K562 (cell line): ENCODE measurements at regions not wholly inside any gene's neighbourhood (a gene's known extent, or its start where the extent isn't known, plus 50 kb on each side); places are given as distances from the start of the nearest gene placed in this dataset.

ENCODE experiments used
- ATAC-seq: fragments of 200-7000 bp; cut with Tn5 transposase; 3 replicates; pipeline ENCODE4 v1.9.1; 2020; ENCODE audit warnings: moderate library complexity
- BruUV-seq: library from RNA; stranded (reverse); fragments of 400-500 nt; replicated peaks from 2 replicates; lab custom pipeline; 2021; lab: Mats Ljungman, UMichigan
- CTCF ChIA-PET: fragments of 300-600 bp; formaldehyde crosslinking; extraction: SDS; loops from one replicate; lab custom pipeline; 2021; ENCODE audit warnings: low intra/inter-chr PET ratio; lab: Yijun Ruan, JAX
- POLR2A ChIA-PET: fragments of 300-600, 350-650 bp; sonication (Branson Sonifier 250); formaldehyde crosslinking; extraction: SDS; loops from one replicate; lab custom pipeline; 2021; ENCODE audit warnings: antibody characterized with exemption, inconsistent platforms; lab: Yijun Ruan, JAX
- DNase-seq, 4 experiments: peaks; one replicate each; pipeline versions ENCODE4 v3.0.0 to v3.0.0-alpha.2; 2011 to 2018; ENCODE audit warnings: low spot score in 3 of 4, mixed read lengths in 3 of 4; ENCODE audit errors: extremely low read depth in 1 of 4
- FAIRE-seq: peaks from 2 replicates; lab custom pipeline; 2011; peaks lifted over from hg19 to GRCh38; lab: Jason Lieb, UNC
- H2AFZ ChIP-seq: 2 replicates; pipeline ENCODE4 v1.6.0; 2011; ENCODE audit warnings: low read depth, low read length, control low read depth, inconsistent platforms
- H3K27ac ChIP-seq: fragments of 200-600 bp; 3 replicates; pipeline ENCODE4 v1.8.0; 2011; ENCODE audit warnings: low read depth, mild to moderate bottlenecking, control low read depth, inconsistent platforms, low read length, moderate library complexity, mixed read lengths; ENCODE audit errors: extremely low read depth
- H3K27me3 ChIP-seq, 2 experiments: fragments of 300-600 bp in 1 of 2; 2 replicates in 1 of 2; 3 replicates in 1 of 2; pipeline versions ENCODE4 v1.6.0 to v1.8.0; 2011; ENCODE audit warnings: inconsistent platforms in 2 of 2, low read length in 2 of 2, mild to moderate bottlenecking in 1 of 2, mixed read lengths in 1 of 2, moderate library complexity in 1 of 2; ENCODE audit not compliant: control insufficient read depth in 2 of 2, insufficient read depth in 2 of 2
- H3K36me3 ChIP-seq: fragments of 300-600 bp; 3 replicates; pipeline ENCODE4 v1.8.0; 2011; ENCODE audit warnings: mild to moderate bottlenecking, low read length, inconsistent platforms; ENCODE audit not compliant: control insufficient read depth, insufficient read depth
- H3K4me1 ChIP-seq, 2 experiments: fragments of 200-600 bp in 1 of 2; replicated peaks in 1 of 2; 2 replicates in 1 of 2; 3 replicates in 1 of 2; pipeline versions ENCODE4 v1.5.1 to v1.8.0; 2011; ENCODE audit warnings: inconsistent platforms in 2 of 2, low read length in 2 of 2, mild to moderate bottlenecking in 1 of 2, mixed read lengths in 1 of 2, moderate library complexity in 1 of 2; ENCODE audit not compliant: control insufficient read depth in 2 of 2, insufficient read depth in 2 of 2
- H3K4me2 ChIP-seq: 2 replicates; pipeline ENCODE4 v1.6.1; 2011; ENCODE audit warnings: low read length, control low read depth, inconsistent platforms, mixed read lengths; ENCODE audit not compliant: insufficient read depth
- H3K4me3 ChIP-seq: fragments of 200-600 bp; sonication (generic), shearing (Covaris generic); 2 replicates; pipeline ENCODE4 v1.5.1; 2016; ENCODE audit warnings: control low read depth, inconsistent platforms
- H3K79me2 ChIP-seq: fragments of 200-600 bp; 3 replicates; pipeline ENCODE4 v1.8.0; 2011; ENCODE audit warnings: low read length, inconsistent platforms; ENCODE audit not compliant: control insufficient read depth, insufficient read depth
- H3K9ac ChIP-seq, 2 experiments: 2 replicates each; pipeline versions ENCODE4 v1.6.0 to v1.6.1; 2011; ENCODE audit warnings: low read depth in 2 of 2, low read length in 2 of 2, control low read depth in 1 of 2, inconsistent platforms in 1 of 2, mild to moderate bottlenecking in 1 of 2, mixed read lengths in 1 of 2; ENCODE audit not compliant: insufficient read depth in 1 of 2
- H3K9me1 ChIP-seq: one replicate; pipeline ENCODE4 v1.6.0; 2011; ENCODE audit warnings: inconsistent platforms, mild to moderate bottlenecking, low read length, moderate library complexity; ENCODE audit not compliant: control insufficient read depth, insufficient read depth
- H3K9me3 ChIP-seq: replicated peaks from 2 replicates; pipeline ENCODE4 v1.5.1; 2011; ENCODE audit warnings: low read depth, low read length, inconsistent platforms; ENCODE audit not compliant: control insufficient read depth, insufficient read depth
- H4K20me1 ChIP-seq: replicated peaks from 2 replicates; pipeline ENCODE4 v1.6.1; 2011; ENCODE audit warnings: low read length, inconsistent platforms, mixed read lengths; ENCODE audit not compliant: control insufficient read depth, insufficient read depth
- ARHGAP35 ChIP-seq: fragments of 450-650 bp; IDR thresholded peaks from 2 replicates; pipeline ENCODE4 v1.6.1; 2018; ENCODE audit not compliant: partially characterized antibody
- BRCA1 ChIP-seq, 2 experiments: fragments of 450-650 bp in 1 of 2; sonication (generic) in 1 of 2; formaldehyde crosslinking in 1 of 2; IDR thresholded peaks; 2 replicates each; pipeline versions ENCODE4 v1.5.0 to v1.6.1; 2017 to 2020; ENCODE audit warnings: mild to moderate bottlenecking in 1 of 2, missing genetic modification reagents in 1 of 2
- ZNF239 ChIP-seq: fragments of 250-450 bp; sonication (Bioruptor Pico); IDR thresholded peaks from 2 replicates; pipeline ENCODE4 v1.4.0; 2020; ENCODE audit warnings: mild to moderate bottlenecking
- ZNF589 ChIP-seq: fragments of 200-800 bp; sonication (Bioruptor generic); IDR thresholded peaks from 2 replicates; pipeline ENCODE4 v1.6.1; 2016; ENCODE audit warnings: low read depth, missing genetic modification characterization, missing compliant biosample characterization
- WGBS: fragments of 100-300 bp; shearing (Covaris generic); methylation state at CpG from one replicate; pipeline ENCODE4 v1.1.6; 2016; ENCODE audit warnings: low coverage, mixed read lengths; ENCODE audit not compliant: insufficient coverage; ENCODE audit errors: missing lambda C conversion rate; 5-methylcytosine and 5-hydroxymethylcytosine counted together
- in situ Hi-C: fragments of 300-500 bp; cut with MboI; formaldehyde crosslinking; loops from 4 replicates; pipeline ENCODE4 v1.15.0; 2018; ENCODE audit warnings: inconsistent platforms, mixed read lengths
- intact Hi-C: fragments of 100-400 bp; cut with micrococcal nuclease; formaldehyde crosslinking; loops from 2 replicates; pipeline ENCODE4 v1.14.2; 2022
- TF ChIP-seq, protein P1 (sequence below): fragments of 450-650 bp; formaldehyde crosslinking; IDR thresholded peaks from 2 replicates; pipeline ENCODE4 v1.4.0; 2020; ENCODE audit warnings: mild to moderate bottlenecking

- TF ChIP-seq BRCA1 (IDR thresholded peaks at IDR 0.05): no peak
- TF ChIP-seq BRCA1 (CRISPR knock-in tag; IDR thresholded peaks at IDR 0.05): no peak
- TF ChIP-seq, all 486 proteins: peak for 0
Measured at GRCh38 chr10:114708084-114708483, 50.0 kb upstream of the ABLIM1 start (continued).

GRCh38 chr10:114708717-114709335, 50.8 kb upstream of the ABLIM1 start:
- no peaks in the 10 kb centered on the region for H3K79me2 ChIP-seq
- TF ChIP-seq ZNF589 (CRISPR knock-in tag): no peak
- TF ChIP-seq, protein P1, sequence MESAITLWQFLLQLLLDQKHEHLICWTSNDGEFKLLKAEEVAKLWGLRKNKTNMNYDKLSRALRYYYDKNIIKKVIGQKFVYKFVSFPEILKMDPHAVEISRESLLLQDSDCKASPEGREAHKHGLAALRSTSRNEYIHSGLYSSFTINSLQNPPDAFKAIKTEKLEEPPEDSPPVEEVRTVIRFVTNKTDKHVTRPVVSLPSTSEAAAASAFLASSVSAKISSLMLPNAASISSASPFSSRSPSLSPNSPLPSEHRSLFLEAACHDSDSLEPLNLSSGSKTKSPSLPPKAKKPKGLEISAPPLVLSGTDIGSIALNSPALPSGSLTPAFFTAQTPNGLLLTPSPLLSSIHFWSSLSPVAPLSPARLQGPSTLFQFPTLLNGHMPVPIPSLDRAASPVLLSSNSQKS (CRISPR knock-in tag): no peak
- TF ChIP-seq ARHGAP35: no peak
- TF ChIP-seq ZNF239 (CRISPR knock-in tag): no peak
- 2% methylated on average over 5 of the region's 5 CpGs for WGBS
- no peak overlapping the region for H3K4me3 ChIP-seq
- intact Hi-C loops: no loop called here
- H3K4me2 ChIP-seq: no peak overlapping the region
- ATAC-seq (no peak), DNase-seq (no peak), FAIRE-seq (no peak)
- no peaks in the 10 kb centered on the region for H3K4me1 ChIP-seq
- ChIA-PET POLR2A (no interaction called here), CTCF (no interaction called here)
- H2AFZ ChIP-seq: no peak overlapping the region
- no peak overlapping the region for H3K9ac ChIP-seq
- H4K20me1 ChIP-seq: no peaks in the 10 kb centered on the region
- no TSS peak for BruUV-seq
- H3K27ac ChIP-seq: no peak overlapping the region
- no peaks in the 10 kb centered on the region; a peak in 1 of 5 replicates for H3K27me3 ChIP-seq
- no peaks in the 10 kb centered on the region for H3K9me3 ChIP-seq
- no peaks in the 10 kb centered on the region for H3K36me3 ChIP-seq
- H3K9me1 ChIP-seq: no peaks in the 10 kb centered on the region
- in situ Hi-C loops: no loop called here
